ENCODE measurements at regions not wholly inside any gene's neighbourhood (a gene's known extent, or its start where the extent isn't known, plus 50 kb on each side); places are given as distances from the start of the nearest gene placed in this dataset.

DNA sequence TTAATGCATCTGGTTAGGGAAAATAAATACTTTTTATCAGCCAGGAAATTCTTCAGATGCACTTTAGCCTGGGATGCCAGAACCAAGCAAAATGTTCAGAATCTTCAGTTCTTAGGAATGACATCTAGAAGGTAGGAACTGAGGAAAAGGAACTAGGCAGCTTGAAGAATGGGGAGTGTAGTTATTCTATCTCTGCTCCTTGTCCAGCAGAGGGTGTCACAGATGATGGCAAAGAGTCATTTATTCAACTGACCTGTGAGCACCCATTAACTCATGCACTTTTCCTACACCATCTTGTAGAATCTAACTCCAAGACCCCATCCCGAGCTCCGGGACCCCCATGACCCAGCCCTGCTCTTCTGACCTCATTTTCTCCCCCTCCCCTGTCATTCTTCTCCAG lies 122.1 kb upstream of the ISX start:
- no peak for DNase-seq

DNA sequence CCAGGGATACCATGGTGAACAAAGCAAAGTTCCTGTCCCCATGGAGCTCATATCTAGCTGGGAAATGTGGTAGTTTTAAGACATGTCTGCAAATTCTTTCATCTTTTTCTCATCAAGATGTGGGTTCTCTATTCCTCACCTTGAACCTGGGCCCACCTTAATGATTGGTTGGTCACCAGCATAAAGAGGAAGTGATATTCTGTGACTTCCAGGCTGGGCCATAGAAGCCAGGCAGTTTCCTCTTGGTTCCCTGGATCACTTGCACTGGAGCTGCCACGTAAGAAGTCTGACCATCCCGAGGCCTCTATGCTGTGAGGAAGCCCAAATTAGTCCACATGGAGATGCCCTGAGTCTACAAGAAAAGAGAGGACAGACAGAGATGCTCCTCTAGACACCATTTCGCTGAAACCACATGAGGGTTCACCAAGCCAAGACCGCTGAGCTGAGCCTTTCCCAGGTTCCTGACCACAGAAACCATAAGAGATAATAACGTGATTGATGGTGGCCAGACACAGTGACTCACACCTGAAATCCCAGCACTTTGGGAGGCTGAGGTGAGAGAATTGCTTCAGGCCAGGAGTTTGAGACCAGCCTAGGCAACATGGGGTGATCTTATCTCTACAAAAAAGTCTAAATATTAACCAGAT lies 119.5 kb upstream of the ISX start:
- DNase-seq: no peak

DNA sequence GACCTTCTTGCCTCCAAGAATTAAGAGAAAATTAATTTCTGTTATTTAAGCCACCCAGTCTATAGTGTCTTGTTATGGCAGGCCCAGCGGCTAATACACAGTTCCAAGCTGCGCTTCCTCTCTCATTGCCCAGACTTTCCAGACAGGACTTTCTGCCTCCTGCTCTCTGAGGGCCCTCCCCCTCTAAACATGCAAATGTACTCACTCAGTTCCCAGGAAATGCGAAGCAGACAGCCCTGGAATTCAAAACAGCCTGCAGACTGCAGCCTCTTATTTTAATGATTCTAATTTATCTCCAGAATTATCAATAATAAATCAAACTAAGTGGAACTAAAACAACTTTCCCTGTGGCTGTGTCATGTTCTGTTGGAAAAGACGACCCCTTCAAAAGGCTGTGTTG lies 115.5 kb upstream of the ISX start:
- no peak for DNase-seq

DNA sequence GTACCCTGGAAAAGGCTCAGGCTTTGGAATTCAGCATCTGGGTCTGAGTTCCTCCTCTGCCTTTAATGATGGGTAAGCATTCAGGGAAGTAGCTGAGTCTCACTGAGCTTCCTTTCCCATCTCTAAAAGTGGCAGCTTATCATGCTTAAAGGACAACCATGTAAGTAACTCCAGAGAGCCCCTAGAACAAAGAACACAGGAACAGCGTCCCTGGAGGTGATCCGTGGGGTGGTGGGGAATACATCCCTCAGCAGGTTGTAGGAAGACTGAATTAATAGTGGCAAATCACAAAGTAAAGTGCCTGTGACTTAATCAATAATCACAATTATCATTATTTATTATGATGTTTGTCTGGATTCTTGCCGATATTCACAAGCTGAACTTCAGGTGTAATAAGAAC lies 114.7 kb upstream of the ISX start:
- DNase-seq: no peak

DNA sequence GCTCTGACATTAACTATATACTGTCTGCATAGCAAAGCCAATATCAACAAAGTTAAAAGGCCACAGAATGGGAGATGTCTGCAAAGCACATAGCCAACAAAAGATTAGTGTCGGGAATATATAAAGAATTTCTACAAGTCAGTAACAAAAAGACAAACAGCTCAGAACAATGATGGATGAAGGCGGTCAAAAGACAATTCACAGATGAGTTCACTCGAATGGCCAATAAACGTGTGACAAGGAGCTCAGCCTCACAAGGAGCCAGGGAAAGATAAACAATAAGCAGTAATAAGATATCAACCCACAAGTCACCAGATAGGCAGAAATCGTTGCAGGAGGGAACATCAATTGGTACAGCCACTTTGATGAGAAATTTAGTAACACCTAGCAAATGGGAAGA lies 106.0 kb upstream of the ISX start:
- DNase-seq: no peak

DNA sequence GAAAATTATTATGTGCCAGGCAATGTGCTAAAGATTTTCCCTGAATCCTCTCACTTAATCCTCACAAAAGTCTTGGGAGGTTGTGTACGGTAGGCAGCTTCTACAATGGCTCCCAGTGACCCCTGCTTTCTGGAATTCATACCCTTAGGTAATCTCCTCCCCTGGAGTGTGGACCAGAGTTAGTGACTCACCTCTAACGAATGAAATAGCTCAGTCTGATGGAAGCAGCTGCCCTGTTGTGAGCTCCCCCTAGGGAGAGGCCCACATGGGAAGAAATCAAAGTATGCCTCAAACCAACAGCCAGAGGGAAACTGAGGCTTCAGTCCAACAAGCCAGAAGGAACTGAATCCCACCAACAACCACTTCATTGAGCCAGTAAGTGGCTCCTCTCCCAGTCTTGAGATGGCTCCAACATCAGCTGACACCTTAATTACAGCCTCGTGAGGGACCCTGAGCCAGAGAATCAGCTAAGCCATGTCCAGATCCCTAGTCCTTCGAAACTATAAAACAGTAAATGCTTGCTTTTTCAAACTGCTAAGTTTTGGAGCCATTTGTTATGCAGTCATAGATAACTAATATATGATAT lies 98.9 kb upstream of the ISX start:
- DNase-seq: no peak

DNA sequence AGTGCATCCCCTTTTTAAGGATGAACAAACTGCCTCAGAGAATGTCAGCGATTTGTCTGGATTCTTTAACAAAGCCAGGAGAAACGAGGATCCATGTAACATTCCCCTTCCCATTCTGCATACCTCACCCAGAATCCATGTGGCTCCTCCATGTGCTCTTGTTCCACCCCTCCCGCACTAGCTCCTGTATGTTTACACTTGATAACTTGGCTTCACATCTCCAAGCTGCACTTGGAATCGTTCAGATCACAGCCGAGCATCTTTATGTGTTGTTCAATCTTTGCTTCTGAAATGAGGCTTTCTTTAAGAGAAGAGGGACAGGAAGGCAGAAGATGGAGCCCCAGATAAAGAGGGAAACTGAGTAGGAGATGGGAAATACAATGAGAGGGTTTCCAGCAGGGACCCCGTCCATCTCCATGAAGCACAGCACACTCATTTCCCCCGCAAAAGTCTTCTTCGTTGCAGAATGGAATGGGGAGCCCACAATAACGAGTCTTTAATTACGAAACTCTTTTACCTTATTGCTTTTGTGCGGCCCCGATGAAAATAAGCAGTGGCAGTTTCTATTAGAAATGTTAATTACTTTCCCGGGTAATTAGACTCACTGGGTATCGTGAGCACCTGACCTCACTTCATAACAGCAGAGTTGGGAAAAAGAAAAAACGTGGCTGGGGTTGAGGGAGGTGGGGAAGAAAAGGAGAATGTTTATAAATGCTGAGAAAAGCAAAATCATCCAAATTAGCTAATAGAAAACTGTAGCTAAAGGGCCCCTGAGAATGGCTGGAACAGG lies 96.8 kb upstream of the ISX start:
- DNase-seq: no peak

DNA sequence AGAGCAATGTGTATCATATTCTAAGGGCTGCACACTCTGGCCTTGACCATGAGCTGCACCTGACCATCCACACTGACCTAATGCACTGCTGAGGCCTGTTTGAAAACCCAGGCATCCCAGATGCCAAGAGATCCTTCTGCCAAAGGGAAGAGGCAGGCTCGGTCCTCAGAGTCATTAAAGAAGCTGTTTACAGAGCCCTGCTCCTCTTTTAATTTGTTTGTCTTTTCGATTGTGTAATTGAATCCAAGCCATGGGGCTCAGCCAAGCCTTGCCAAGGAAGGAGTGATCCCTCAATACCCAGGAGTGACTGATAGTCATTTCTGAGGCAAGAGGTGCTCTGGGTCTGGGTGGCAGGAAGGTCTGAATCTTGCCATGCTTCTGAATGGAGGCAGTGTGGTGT lies 94.5 kb upstream of the ISX start:
- no peak for DNase-seq

DNA sequence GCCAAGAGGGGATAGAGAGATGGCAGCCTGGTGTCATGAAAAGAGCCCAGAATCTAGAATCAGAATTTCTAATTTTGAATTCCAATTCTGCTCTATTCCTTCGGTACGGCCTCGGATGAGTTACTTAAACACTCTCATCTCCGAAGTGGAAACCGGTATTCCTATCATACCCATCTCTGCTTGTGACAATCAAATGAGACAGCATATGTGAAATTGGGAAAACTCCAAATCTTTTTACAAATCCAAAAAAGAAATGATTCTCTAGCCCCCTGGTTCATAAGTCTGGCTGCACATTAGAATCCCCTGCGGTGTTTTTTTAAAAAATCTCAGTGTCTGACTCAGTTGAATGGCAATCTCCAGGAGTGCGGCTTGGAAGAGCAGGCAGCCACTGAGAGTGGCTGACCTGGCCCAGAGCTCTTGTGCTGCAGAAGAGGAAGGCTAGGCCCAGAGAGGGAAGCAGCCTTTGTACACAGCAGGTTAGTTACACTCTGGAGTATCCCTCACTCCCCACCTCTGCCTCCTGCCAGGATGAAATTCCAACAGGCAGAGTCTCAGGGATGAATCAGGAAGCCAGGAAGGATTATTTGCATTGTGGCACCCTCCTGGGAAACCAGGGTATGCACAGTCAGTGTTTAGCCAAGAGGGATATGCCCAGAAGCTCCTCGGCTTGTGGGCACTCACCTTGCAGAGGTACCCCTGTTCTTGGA lies 93.6 kb upstream of the ISX start:
- DNase-seq: no peak

DNA sequence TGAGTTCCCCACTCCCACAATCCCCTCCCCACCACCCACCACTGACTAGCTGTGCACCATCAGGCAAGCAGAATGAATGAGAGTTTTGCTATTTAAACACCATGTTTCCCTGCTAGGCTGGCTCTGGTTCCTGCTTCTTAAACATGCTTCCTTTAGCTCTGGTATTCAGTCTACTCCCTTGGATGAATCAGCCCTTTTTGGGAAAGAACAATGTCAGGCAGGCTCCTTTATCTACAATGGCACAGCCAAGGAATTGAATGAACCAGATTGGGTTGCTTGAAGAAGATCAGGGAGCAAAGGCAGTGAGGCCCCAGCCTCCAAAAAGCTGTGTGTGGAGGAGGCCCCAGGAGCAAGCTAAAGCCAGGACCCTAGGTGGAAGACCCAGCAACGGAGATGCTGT lies 92.9 kb upstream of the ISX start:
- DNase-seq: no peak

DNA sequence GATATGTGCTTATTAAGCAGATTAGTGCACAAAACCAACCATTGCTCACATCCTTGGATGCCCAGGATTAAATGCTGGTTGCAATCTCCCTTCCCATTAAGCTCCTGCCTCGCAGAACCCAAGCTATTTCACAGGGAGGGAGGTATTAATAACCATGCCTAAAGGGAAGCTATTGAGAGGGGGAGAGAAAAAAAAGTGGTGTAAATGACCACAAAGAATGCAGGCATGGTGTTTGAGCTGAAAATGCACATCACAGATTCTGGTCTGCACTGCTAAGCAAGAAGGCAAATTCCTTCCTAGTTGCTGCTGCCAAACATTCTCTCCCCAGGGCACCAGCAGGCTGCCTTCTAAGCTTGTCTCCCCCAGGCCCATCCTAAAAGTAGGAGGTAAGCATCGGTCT lies 92.0 kb upstream of the ISX start:
- no peak for DNase-seq

DNA sequence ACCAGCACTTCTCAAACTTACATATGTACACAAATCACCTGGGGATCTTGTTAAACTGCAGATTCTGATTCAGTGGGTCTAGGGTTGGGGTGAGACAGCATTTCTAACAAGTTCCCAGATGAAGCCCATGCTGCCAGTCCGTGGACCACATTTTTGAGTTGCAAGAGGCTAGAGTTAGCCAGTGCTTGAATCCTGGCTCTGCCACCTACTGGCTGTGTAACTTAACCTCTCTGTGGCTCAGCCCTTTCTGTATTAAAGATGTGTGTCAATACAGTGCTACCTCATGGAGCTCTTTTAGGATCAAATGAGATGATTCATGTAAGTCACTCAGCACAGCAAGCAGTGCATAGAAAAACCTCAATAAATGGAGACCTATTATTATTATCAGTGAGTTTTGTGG lies 90.2 kb upstream of the ISX start:
- no peak for DNase-seq

DNA sequence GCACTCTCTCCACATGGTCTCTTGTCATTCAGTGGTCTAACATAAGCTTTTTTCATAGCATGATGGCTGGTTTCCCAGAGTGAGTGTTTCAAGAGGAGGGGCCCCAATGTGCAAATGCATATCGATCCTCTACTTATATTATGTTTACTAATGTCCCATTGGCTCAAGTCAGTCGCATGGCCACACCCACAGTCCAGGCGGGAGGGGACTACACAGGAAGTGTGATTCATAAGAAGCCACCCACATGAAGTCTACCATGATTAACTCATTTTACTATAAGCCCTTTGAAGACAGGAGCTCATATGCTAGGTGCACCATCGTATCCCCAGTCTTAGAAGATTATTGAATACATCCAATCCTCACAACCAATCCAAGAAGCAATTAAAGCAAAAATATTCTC lies 89.5 kb upstream of the ISX start:
- no peak for DNase-seq

DNA sequence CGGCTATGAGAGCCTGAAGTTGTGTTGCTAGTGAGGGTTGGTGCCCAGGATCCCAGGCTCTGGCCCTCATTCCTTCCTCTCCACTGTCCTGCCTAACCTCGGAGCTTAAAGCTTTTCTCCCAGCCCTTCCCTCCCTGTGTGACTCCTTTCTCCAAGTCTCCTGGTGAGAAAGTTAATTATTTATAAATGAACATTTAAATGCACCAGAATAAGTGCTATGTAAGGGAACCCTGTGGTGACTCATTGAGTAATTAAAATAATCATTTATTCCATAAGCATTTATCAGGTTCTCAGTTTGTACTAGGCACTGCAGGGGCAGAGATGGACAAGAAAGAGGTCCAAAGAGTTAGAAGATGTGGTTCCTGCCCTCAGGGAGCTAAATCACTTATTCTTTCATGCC lies 89.1 kb upstream of the ISX start:
- DNase-seq: no peak

DNA sequence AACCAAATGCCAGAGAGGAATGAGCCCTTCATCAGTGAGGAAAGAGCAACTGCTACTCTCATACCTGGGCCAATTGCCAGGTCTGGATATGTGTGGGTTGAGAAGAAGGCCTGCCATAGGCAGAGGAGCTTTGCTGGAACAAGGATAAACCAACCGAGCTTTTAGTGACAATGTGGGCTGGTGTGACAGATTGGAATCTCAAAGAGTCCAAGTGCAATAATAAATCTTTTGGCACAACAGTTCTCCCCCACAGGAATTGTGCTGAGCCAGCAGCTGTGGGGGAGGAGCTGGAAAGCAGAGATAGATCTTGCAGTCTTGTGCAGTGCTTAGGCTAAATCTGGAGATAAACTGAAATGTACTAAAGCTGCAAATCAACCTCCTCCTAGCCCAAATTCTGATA lies 79.4 kb upstream of the ISX start:
- DNase-seq: no peak

DNA sequence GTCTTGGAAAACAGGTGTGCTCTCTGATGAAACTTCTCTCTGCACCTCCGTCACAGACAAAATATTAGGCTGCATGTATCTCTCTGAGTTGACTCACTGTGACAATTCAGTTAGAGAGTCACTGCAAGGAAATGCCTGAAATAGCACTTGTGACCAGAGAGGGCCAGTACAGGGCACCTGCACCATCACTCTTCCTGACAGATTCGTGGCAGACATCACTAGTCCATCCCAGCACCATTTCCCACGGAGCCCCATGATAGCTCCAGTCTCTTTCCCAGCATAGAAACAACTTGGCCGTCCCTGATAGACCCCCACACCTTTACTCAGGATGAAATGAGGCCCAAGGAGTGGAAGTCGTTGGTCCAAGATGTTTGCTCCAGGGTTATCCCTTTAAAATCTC lies 73.3 kb upstream of the ISX start:
- no peak for DNase-seq

DNA sequence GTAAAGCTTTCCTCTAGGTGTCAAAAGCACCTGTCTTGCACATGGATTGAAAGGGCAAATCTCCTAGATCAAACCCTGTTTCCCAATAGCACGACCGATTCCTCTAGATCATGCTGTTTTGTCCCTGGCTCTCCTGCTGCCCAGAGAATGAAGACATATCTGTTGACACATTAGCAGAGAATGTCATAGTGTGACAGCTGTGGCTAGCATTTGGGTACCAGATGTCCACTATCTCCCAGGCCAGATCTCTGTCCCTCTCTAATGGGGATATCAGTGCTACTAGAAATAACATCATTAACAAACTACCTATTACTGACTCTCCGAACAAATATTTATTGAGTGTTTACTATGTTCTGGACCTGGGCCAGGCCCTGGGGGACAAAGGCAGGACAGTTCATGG lies 72.4 kb upstream of the ISX start:
- no peak for DNase-seq

DNA sequence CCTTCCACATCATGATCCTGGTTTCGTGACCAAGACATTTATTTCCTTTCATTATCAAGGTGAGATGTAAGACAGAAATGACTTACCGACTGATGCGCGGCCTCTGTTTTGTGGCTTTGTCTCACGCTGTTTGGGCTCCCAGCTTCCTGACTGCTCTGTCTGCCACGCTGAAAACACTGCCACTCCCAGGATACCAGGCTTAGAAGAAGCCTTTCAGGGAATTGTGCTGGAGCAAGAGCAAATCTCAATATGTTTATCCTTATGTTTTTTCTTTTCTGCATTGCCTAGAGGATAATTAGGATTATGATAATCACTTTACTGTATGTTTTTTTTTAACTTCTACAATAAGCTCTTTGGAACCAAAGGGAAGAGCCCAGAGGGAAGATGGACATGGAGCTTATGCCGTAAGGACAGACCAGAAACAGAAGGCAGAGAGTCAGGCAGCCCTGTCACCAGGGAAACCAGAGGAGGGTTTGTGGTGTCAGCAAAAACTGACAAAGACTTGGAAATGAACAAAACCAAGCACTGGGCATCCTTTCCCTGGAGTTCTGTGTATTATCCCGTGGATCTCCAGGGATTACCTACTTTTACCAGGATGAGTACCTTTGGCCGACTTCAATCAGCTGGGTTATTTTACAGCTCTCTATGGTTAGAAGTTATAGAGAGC lies 68.2 kb upstream of the ISX start:
- DNase-seq: no peak

DNA sequence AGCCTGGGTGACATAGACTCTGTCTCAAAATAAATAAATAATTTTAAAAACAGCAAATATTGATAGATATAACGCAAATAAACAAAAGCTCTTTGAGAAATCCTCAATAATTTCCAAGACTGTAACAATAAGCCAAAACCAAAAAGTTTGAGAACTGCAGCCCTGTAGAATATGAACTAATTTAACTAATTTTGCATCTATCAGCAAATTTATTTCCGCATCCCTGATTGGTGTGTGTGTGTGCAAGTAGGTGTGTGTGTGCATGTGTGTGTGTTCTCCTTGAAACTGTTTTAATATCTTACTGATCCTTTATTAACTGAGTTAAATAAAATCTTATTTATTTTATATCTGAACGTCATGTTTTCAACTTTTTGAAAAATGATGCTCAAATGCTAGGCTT lies 67.0 kb upstream of the ISX start:
- no peak for DNase-seq

DNA sequence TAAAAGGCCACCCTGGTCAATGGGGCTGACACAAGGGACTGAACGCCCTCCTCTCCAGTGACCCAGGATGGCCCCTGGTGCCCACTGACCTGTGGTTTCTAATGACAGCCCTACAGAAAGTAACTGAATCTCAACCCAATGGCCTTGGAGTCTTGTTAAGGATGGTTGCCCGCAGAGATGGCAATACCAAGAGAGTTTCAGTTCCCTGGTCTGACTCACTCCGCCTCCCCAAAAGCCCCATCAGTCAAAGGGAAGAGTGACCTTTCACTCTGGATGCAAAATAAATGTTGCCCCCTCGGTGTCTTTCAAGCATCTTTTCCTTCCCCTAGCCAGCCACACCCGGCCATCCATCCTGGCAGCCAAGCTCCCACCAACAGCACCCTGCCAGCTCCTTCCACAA lies 57.7 kb upstream of the ISX start:
- DNase-seq: no peak

DNA sequence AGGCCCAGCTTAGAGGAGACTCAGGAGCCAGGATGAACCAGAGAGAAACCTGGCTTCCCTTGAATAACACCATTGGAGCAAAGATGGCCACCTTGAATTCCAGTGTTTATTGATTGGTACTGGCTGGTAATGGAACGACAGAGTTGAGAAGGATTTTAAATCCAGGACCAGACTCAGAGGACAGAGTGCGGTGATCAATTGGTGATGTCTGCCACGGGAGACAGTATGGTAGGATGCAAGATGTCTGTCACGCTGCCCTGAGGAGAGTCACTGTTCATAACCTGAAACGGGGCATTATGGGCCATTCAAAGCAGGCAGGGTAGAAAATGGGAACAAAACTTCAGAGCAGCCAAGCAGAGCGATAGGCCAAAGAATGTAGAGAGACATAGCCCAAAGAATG lies 55.4 kb upstream of the ISX start:
- no peak for DNase-seq

DNA sequence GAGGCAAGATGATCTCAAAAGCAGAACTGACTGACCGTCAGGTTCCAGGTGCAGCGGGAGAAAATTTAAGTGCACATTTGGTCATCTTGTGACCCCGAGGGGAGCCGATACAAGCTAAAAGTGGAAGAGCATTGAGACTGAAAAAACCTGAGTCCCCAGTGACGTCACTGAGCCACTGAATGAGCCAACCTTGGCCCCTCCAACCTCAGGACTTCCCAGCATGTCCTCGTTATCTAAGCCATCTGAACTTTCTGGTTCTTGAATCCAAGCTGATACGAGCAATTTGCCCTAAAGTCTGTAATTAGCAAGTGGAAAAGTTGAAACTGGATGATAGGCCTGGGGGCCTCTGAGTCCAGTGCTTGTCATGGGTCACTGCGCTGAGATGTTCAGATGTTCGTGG lies 51.1 kb upstream of the ISX start:
- no peak for DNase-seq
